ENCODE measurements at regions not wholly inside any gene's neighbourhood (a gene's known extent, or its start where the extent isn't known, plus 50 kb on each side); places are given as distances from the start of the nearest gene placed in this dataset.

GRCh38 chr3:88677298-88677697 lies 430.1 kb upstream of the EPHA3 start:
- ATAC-seq (no peak), DNase-seq (ENCODE audit: low read depth in 1 of 2, low spot score in 1 of 2) (no peak), FAIRE-seq (no peak)
- no peak overlapping the region for H3K4me2 ChIP-seq
- ChIA-PET CTCF (no interaction called here), POLR2A (no interaction called here)
- no peaks in the 10 kb centered on the region for H3K9me3 ChIP-seq
- no peak overlapping the region for H3K4me3 ChIP-seq
- 0% methylated on average over 1 of the region's 1 CpG for WGBS (ENCODE audit: missing lambda C conversion rate)
- H3K27ac ChIP-seq: no peak overlapping the region
- no peak for TF ChIP-seq HMGXB4 (CRISPR knock-in tag; IDR thresholded peaks at IDR 0.05; ENCODE audit: borderline replicate concordance)
- TF ChIP-seq EHMT2 (IDR thresholded peaks at IDR 0.05; ENCODE audit: low read depth): no peak
- TF ChIP-seq SREBF2 (IDR thresholded peaks at IDR 0.05): no peak
- TF ChIP-seq SMC3 (IDR thresholded peaks at IDR 0.05): no peak
- no peak for TF ChIP-seq TP53 (CRISPR knock-in tag; IDR thresholded peaks at IDR 0.05)
- no peak for TF ChIP-seq ZNF302 (CRISPR knock-in tag; IDR thresholded peaks at IDR 0.05)
- TF ChIP-seq CTCF (IDR thresholded peaks at IDR 0.05): no peak
- TF ChIP-seq KDM1A (IDR thresholded peaks at IDR 0.05; ENCODE audit: low read depth): no peak
- no peak for TF ChIP-seq RNF2 (IDR thresholded peaks at IDR 0.05; ENCODE audit: borderline replicate concordance, low read depth)
- TF ChIP-seq ATOH8 (CRISPR knock-in tag; IDR thresholded peaks at IDR 0.05; ENCODE audit: low read depth): no peak
- TF ChIP-seq JUNB (IDR thresholded peaks at IDR 0.05): no peak
- TF ChIP-seq PHF8 (IDR thresholded peaks at IDR 0.05; ENCODE audit: borderline replicate concordance, low read depth): no peak
- TF ChIP-seq ZSCAN20 (CRISPR knock-in tag; IDR thresholded peaks at IDR 0.05): no peak
- no peaks in the 10 kb centered on the region for H3K4me1 ChIP-seq

GRCh38 chr3:88678747-88679146 lies 428.7 kb upstream of the EPHA3 start:
- ATAC-seq (no peak), DNase-seq (ENCODE audit: low read depth in 1 of 2, low spot score in 1 of 2) (no peak), FAIRE-seq (no peak)
- WGBS (ENCODE audit: missing lambda C conversion rate): 12% methylated on average over 3 of the region's 3 CpGs
- no peak overlapping the region for H3K4me3 ChIP-seq
- POLR2A ChIA-PET: no interaction called here
- no peak overlapping the region for H3K27ac ChIP-seq
- no peak overlapping the region for H3K4me2 ChIP-seq
- TF ChIP-seq ZNF302 (CRISPR knock-in tag; IDR thresholded peaks at IDR 0.05) (no peak), EP300 (IDR thresholded peaks at IDR 0.05) (no peak), CHD2 (IDR thresholded peaks at IDR 0.05; ENCODE audit: low read length, partially characterized antibody) (no peak), HOXA7 (CRISPR knock-in tag; IDR thresholded peaks at IDR 0.05) (no peak), ZSCAN20 (CRISPR knock-in tag; IDR thresholded peaks at IDR 0.05) (no peak)
- no peaks in the 10 kb centered on the region for H3K9me3 ChIP-seq
- no peaks in the 10 kb centered on the region for H3K4me1 ChIP-seq
- CTCF ChIA-PET: no interaction called here

GRCh38 chr3:88690287-88690686 lies 417.1 kb upstream of the EPHA3 start:
- WGBS (ENCODE audit: missing lambda C conversion rate): 27% methylated on average over 3 of the region's 3 CpGs
- CTCF ChIA-PET: no interaction called here
- POLR2A ChIA-PET: no interaction called here

More at GRCh38 chr3:88690287-88690686, 417.1 kb upstream of the EPHA3 start:
- ATAC-seq (no peak), FAIRE-seq (no peak), DNase-seq (ENCODE audit: low read depth in 1 of 2, low spot score in 1 of 2) (no peak)
- Histone ChIP-seq H3K4me1 (no peaks in the 10 kb centered on the region), H3K27ac (no peak overlapping the region), H3K4me2 (no peak overlapping the region), H3K4me3 (no peak overlapping the region), H3K9me3 (peaks cover 3% of the 10 kb centered on the region; the same call in 1 of the 3 replicates)
- TF ChIP-seq USF2 (IDR thresholded peaks at IDR 0.05) (no peak), TP53 (CRISPR knock-in tag; IDR thresholded peaks at IDR 0.05) (no peak), CTCF (IDR thresholded peaks at IDR 0.05) (no peak)
